M059J (cell line): ENCODE measurements at regions not wholly inside any gene's neighbourhood (a gene's known extent, or its start where the extent isn't known, plus 50 kb on each side); places are given as distances from the start of the nearest gene placed in this dataset.
"Not testable (repeated sequence)": the region's sequence is repeated elsewhere in the genome, so short reads cannot be mapped to it uniquely, and the experiment has no call there.

Source experiments
- DNase-seq: peaks from one replicate; pipeline ENCODE4 v3.0.0-alpha.2; 2012; ENCODE audit warnings: low read depth

DNA sequence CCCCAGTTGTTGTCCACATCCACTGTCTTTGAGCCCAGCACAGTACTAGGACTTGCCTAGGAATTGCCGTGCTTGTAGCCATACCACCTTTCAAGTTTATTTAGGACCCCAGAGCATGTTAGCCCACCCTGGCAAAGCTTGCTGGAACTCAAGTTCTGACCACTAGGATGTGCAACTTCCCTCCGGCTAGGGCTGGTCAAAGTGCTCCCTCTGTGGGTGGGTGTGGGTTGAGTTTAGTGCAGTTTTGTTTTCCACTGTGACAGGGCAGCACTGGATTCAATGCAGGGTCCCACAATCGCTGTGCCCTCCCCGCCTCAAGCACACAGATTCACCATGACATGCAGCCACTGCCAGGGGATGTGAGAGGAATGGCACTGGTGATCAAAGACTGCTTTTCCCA lies 96.0 kb downstream of the RASGEF1B start:
- DNase-seq = no peak

DNA sequence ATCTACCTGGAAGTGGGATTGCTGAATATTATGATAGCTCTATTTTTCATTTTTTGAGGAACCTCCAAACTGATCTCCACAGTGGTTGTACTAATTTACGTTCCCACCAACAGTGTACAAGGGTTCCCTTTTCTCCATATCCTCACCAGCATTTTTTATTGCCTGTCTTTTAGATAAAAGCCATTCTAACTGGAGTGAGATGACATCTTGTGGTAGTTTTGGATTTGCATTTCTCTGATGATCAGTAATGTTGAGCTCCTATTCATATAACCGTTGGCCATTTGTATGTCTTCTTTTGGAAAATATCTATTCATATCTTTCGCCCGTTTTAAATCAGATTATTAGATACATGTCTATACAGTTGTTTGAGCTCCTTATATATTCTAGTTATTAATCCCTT lies 101.8 kb downstream of the RASGEF1B start:
- DNase-seq = no peak

DNA sequence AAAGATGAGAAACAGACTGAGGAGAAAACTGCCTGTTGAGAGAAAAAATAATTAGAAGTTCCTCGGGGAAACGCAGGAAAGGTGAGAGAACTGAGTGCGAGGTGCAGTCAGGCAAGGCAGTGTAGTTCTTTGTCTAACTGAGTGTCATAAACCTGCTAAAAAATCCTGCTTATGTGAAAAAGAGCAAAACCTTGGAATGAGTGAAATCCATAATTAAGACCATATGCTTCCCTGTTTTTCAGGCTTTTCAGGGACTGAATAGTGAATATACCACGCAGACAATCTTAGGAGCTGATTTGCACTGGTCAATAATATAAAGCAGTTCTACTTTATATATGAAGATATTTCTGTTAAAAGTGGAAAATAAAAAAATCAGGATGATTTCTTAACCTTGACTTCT lies 104.9 kb downstream of the RASGEF1B start:
- DNase-seq = no peak

- DNase-seq = no peak
Observed at GRCh38 chr4:81360737-81361136, 111.0 kb downstream of the RASGEF1B start.

DNA sequence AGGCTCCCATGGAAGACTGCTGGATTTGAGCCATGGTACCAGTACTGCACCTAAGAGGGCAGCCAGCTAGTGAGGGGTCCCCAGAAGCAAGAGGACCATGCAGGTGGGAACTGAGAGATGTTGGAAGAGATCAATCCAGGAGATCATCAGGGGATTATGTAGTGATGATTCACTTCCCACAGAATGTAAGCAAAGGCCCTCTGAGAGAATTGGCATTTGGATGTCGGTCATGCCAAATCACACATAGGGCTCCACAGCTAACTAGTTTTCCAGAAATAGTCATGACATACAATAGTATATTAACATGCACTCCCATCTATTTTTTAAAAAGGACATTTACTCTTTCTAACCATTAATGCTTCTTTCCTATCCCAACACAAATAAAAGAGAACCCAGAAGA lies 112.5 kb downstream of the RASGEF1B start:
- DNase-seq = peak; percentile 22

GRCh38 chr4:81358154-81358553 lies 113.6 kb downstream of the RASGEF1B start:
- DNase-seq = no peak

DNA sequence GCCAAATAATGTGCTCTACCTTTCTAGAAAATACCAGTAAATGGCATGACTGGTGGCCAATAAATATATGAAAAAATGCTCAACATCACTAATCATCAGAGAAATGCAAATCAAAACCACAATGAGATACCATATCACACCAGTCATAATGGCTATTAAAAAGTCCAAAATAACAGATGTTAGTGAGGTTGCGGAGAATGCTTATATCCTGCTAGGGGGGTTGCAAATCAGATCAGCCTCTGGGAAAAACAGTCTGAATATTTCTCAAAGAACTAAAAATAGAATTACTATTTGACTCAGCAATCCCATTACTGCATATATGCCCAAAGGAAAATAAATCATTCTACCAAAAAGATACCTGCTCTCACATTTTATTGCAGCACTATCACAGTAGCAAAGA lies 115.1 kb downstream of the RASGEF1B start:
- peak; percentile 36 for DNase-seq

- DNase-seq = no peak
Observed at GRCh38 chr4:81355136-81355535, 116.6 kb downstream of the RASGEF1B start.

- peak; percentile 7 for DNase-seq
Observed at GRCh38 chr4:81353861-81354260, 117.8 kb downstream of the RASGEF1B start.

DNA sequence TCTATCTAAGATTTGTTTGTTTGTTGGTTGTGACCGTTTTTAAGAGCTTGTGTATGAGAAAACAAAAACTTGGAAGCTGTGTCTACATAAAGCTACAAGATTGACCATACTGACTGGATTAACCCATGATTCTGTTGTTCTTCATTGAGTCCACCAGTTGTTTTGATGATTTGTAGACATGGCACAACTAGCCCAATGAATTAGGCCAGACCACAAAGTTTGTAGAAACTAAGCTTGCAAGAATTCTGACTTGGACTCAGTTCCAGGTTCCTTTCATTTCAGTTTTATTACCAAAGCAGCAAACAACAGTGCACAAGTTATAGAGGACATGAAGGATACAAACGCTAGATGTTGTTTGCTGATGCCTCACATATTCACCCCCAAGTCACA lies 119.3 kb downstream of the RASGEF1B start:
- no peak for DNase-seq

DNA sequence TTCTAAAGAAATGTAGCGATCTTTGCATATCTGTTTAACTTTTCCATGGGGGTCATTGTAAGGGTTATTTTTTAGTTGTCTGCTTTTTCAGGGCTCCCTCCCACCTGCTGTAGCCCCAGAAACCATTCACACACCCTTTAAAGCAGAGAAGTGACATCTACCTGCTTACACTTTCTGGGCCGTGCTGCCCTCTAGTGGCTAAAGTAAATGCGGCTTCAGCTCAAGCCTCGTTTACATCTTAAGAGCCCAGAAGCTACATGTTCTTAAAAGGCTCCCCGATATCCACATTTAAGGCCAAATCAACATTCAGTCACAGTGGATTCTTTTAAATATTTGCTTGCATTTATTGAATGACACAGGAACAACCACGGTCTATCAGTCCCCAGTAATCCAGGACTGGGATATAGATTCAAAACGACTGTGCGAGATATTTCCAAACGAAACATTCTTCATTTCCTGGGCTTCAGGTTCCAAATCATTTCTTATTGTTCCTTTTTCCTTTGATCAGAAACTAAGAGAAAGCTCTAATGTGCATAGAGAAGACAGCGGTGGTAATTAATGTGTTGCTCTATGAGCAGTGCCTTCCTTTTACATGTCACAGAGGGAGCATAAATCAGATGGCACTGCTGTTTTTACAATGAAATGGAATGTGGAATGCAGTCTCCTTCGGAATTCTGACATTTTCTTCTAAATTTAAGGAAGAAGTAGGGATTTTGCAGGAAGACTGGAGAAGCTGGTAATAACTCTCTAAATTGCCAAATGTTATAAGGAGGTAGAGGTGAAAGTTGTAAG lies 119.9 kb downstream of the RASGEF1B start:
- peak; percentile 51 for DNase-seq

DNA sequence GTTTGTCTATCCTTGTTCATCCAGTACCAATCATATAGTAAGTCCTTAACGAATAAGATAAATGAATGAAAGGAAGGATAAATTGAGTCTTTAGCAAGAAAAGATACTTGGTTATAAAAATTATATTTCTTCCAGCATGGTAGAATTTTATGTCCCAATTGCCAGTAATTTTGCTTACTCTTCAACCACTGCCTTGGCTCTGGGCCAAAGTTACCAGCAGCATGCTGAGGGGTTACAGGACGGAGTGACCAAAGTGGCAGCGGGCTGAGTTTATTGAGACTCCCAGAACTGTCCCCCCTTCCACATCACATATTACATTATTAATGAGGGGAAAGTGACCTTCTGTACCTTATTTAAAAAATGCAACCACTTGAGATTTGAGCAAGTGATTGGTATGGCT lies 121.7 kb downstream of the RASGEF1B start:
- no peak for DNase-seq

DNA sequence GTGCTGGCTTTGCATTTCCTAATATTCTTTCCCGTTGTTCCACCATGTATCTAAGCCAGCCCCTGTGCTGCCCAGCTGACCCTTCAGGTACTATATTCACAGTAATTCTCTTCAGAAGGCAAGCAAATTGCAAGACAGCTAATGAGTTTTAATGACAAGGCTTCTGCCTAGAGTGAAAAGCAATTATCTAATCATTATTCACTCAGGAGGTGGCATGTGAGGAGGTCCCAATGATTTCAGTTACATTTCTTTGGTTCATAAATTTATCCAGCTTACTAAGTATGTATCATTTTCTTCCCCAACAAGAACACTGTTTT lies 123.0 kb downstream of the RASGEF1B start:
- no peak for DNase-seq

- no peak for DNase-seq
Observed at GRCh38 chr4:81348086-81348777, 123.5 kb downstream of the RASGEF1B start.

DNA sequence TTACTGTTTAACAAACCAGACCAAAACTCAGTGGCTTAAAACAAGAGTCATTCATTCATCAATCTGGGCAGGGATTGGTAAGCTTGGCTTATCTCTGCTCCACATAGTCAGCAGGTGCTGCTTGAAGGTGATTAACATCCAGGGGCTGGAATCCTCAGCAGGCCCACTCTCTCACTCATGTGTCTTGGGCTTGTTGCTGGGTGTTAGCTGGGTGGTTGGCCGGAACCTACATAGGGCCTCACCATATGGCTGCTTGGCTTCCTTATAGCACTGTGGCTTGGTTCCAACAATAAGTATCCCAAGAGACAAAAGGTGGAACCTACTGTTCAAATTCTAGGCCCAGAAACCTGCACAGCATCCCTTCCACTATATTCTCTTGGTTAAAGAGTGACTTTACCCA lies 125.0 kb downstream of the RASGEF1B start:
- DNase-seq = no peak

GRCh38 chr4:81343536-81343935 lies 128.2 kb downstream of the RASGEF1B start:
- no peak for DNase-seq

DNA sequence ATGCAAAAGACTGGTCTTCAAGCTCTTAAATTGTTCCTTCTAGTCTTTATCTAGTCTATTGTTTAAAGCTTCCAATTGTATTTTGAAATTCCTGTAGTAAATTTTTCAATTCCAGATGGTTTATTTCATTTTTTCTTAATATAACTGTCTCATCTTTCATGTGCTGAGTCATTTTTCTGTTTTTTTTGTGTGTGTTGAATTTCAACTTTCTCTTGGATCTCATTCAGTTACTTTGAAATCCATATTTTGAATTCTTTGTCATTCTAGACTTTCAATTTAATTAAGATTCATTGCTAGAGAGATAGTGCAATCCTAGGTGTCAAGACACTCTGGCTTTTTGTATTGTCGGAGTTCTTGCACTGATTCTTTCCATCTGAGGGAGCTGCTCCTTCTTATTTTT lies 128.0 kb upstream of the PRKG2 start:
- DNase-seq = no peak

- no peak for DNase-seq
Observed at GRCh38 chr4:81337211-81337610, 122.2 kb upstream of the PRKG2 start.

- no peak for DNase-seq
Observed at GRCh38 chr4:81335122-81335912, 120.3 kb upstream of the PRKG2 start.

GRCh38 chr4:81330018-81330417 lies 115.0 kb upstream of the PRKG2 start:
- no peak for DNase-seq

- no peak for DNase-seq
Observed at GRCh38 chr4:81326581-81326980, 111.6 kb upstream of the PRKG2 start.

- not testable (repeated sequence) for DNase-seq
Observed at GRCh38 chr4:81324594-81324993, 109.6 kb upstream of the PRKG2 start.

DNA sequence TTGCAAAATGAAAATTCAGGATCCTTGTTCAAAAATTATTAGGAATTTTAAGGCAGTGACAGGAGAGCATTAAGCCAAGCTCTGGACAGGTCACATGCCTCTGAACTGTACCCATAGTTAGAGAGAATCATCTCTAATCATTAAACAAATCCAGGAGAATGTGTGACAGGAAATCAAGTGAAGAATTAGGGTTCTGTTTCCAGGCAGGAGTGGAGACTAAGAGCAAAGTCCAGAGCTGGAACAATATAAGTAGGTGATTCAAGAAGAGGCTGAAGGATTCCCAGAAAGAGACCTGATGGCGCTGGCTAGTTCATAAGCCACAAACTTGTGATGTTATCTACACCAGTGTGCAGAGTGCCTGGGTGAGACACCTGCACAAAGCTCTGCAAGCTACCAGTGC lies 104.6 kb upstream of the PRKG2 start:
- DNase-seq = no peak
